DMS114 treated with DMSO at 0.1 percent for 48 hours (cell line): ENCODE measurements at regions not wholly inside any gene's neighbourhood (a gene's known extent, or its start where the extent isn't known, plus 50 kb on each side); places are given as distances from the start of the nearest gene placed in this dataset.

Source experiments
- DNase-seq: peaks from one replicate; lab custom pipeline; 2025; ENCODE audit not compliant: unreplicated experiment; lab: John Stamatoyannopoulos, UW

- DNase-seq: no peak
Measured at GRCh38 chr17:77708936-77709335, 249.6 kb upstream of the TNRC6C start.

- no peak for DNase-seq
Measured at GRCh38 chr17:77709594-77709993, 248.9 kb upstream of the TNRC6C start.

GRCh38 chr17:77712578-77712977 lies 245.9 kb upstream of the TNRC6C start:
- DNase-seq: no peak

- DNase-seq: no peak
Measured at GRCh38 chr17:77716289-77716926, 242.1 kb upstream of the TNRC6C start.

GRCh38 chr17:77717941-77718668 lies 240.4 kb upstream of the TNRC6C start:
- DNase-seq: no peak

GRCh38 chr17:77718669-77718961 lies 239.9 kb upstream of the TNRC6C start:
- no peak for DNase-seq

GRCh38 chr17:77719806-77720205 lies 238.7 kb upstream of the TNRC6C start:
- DNase-seq: no peak

- no peak for DNase-seq
Measured at GRCh38 chr17:77720946-77721845, 237.3 kb upstream of the TNRC6C start.

- no peak for DNase-seq
Measured at GRCh38 chr17:77721846-77722160, 236.7 kb upstream of the TNRC6C start.

GRCh38 chr17:77722366-77722765 lies 236.1 kb upstream of the TNRC6C start:
- DNase-seq: no peak

GRCh38 chr17:77723071-77723908 lies 235.2 kb upstream of the TNRC6C start:
- no peak for DNase-seq

- DNase-seq: no peak
Measured at GRCh38 chr17:77723909-77724875, 234.3 kb upstream of the TNRC6C start.

GRCh38 chr17:77724876-77725615 lies 233.5 kb upstream of the TNRC6C start:
- no peak for DNase-seq

GRCh38 chr17:77725846-77726245 lies 232.7 kb upstream of the TNRC6C start:
- DNase-seq: no peak

GRCh38 chr17:77726549-77727006 lies 231.9 kb upstream of the TNRC6C start:
- DNase-seq: no peak

GRCh38 chr17:77727037-77727615 lies 231.4 kb upstream of the TNRC6C start:
- DNase-seq: no peak

- DNase-seq: no peak
Measured at GRCh38 chr17:77728474-77728795, 230.1 kb upstream of the TNRC6C start.

GRCh38 chr17:77728871-77729270 lies 229.6 kb upstream of the TNRC6C start:
- DNase-seq: no peak

GRCh38 chr17:77729587-77729986 lies 228.9 kb upstream of the TNRC6C start:
- no peak for DNase-seq
